Left cardiac atrium (tissue), 4 donors: ENCODE measurements at regions not wholly inside any gene's neighbourhood (a gene's known extent, or its start where the extent isn't known, plus 50 kb on each side); places are given as distances from the start of the nearest gene placed in this dataset.
A peak's percentile ranks its signal among the peaks of the same experiment; 100 is the strongest.
"Not testable (repeated sequence)": the region's sequence is repeated elsewhere in the genome, so short reads cannot be mapped to it uniquely, and the experiment has no call there.

Experiments
- ATAC-seq, 2 donors: fragments of 200-7000 bp; cut with Tn5 transposase; one replicate each; pipeline ENCODE4 v1.9.1; 2020; ENCODE audit warnings: mild to moderate bottlenecking in 2 of 2, moderate library complexity in 2 of 2
- DNase-seq: peaks from one replicate; pipeline ENCODE4 v3.0.0-alpha.2; 2020
- intact Hi-C, 2 donors: fragments of 100-400 bp; cut with DNase I; formaldehyde crosslinking; loops; one replicate each; pipeline versions ENCODE4 v1.14.1 to v1.15.1; 2022 to 2023
- donor health status: DM: no; HTN: yes; CAD: no.
- donor health status: DM: no; HTN: yes; CAD: no; lungs with severe emphysema.
- donor health status: DM: yes; HTN: yes; CAD: no.
- donor health status: Dilated cardiomyopathy.

GRCh38 chr9:65403721-65404120 lies 118.7 kb upstream of the FOXD4L5 start:
- intact Hi-C loops, result no loop called here
- no peak for DNase-seq
- ATAC-seq, result no peak

GRCh38 chr9:65403072-65403471 lies 118.1 kb upstream of the FOXD4L5 start:
- DNase-seq, ATAC-seq, intact Hi-C loops: not testable (repeated sequence)

GRCh38 chr9:65402206-65402870 lies 117.3 kb upstream of the FOXD4L5 start:
- intact Hi-C loops, DNase-seq, ATAC-seq: not testable (repeated sequence)

GRCh38 chr9:65401456-65402045 lies 116.5 kb upstream of the FOXD4L5 start:
- ATAC-seq, DNase-seq, intact Hi-C loops: not testable (repeated sequence)

GRCh38 chr9:65400886-65401285 lies 115.9 kb upstream of the FOXD4L5 start:
- intact Hi-C loops, result no loop called here
- ATAC-seq (no peak), DNase-seq (no peak)

- ATAC-seq, intact Hi-C loops, DNase-seq: not testable (repeated sequence)
Observed at GRCh38 chr9:65397763-65398719, 113.0 kb upstream of the FOXD4L5 start.

- ATAC-seq, DNase-seq, intact Hi-C loops: not testable (repeated sequence)
Observed at GRCh38 chr9:65397226-65397625, 112.2 kb upstream of the FOXD4L5 start.

GRCh38 chr9:65396601-65397000 lies 111.6 kb upstream of the FOXD4L5 start:
- intact Hi-C loops, DNase-seq, ATAC-seq: not testable (repeated sequence)

GRCh38 chr9:65395789-65396188 lies 110.8 kb upstream of the FOXD4L5 start:
- DNase-seq, intact Hi-C loops, ATAC-seq: not testable (repeated sequence)

- DNase-seq, intact Hi-C loops, ATAC-seq: not testable (repeated sequence)
Observed at GRCh38 chr9:65395121-65395520, 110.1 kb upstream of the FOXD4L5 start.

GRCh38 chr9:65393111-65393810 lies 108.3 kb upstream of the FOXD4L5 start:
- ATAC-seq, DNase-seq, intact Hi-C loops: not testable (repeated sequence)

- ATAC-seq, intact Hi-C loops, DNase-seq: not testable (repeated sequence)
Observed at GRCh38 chr9:65392611-65393010, 107.6 kb upstream of the FOXD4L5 start.

GRCh38 chr9:65389710-65390109 lies 104.7 kb upstream of the FOXD4L5 start:
- peak; percentile 47 for DNase-seq
- ATAC-seq, intact Hi-C loops: not testable (repeated sequence)

GRCh38 chr9:65389216-65389615 lies 104.2 kb upstream of the FOXD4L5 start:
- ATAC-seq, DNase-seq, intact Hi-C loops: not testable (repeated sequence)

GRCh38 chr9:65386699-65387098 lies 101.7 kb upstream of the FOXD4L5 start:
- ATAC-seq, result peak; percentile 41 to 73
- intact Hi-C loops, result not testable (repeated sequence)
- DNase-seq, result peak; percentile 78

GRCh38 chr9:65386191-65386590 lies 101.2 kb upstream of the FOXD4L5 start:
- ATAC-seq, DNase-seq, intact Hi-C loops: not testable (repeated sequence)

GRCh38 chr9:65385655-65386024 lies 100.6 kb upstream of the FOXD4L5 start:
- ATAC-seq, DNase-seq, intact Hi-C loops: not testable (repeated sequence)

- ATAC-seq, DNase-seq, intact Hi-C loops: not testable (repeated sequence)
Observed at GRCh38 chr9:65384759-65385654, 100.0 kb upstream of the FOXD4L5 start.
